GM19463 (cell line): ENCODE measurements at regions not wholly inside any gene's neighbourhood (a gene's known extent, or its start where the extent isn't known, plus 50 kb on each side); places are given as distances from the start of the nearest gene placed in this dataset.

Source experiments
- ATAC-seq: cut with Tn5 transposase; IDR thresholded peaks from one replicate; pipeline ENCODE4 v1.9.1; 2021; ENCODE audit warnings: mild to moderate bottlenecking, moderate library complexity; ENCODE audit not compliant: unreplicated experiment

DNA sequence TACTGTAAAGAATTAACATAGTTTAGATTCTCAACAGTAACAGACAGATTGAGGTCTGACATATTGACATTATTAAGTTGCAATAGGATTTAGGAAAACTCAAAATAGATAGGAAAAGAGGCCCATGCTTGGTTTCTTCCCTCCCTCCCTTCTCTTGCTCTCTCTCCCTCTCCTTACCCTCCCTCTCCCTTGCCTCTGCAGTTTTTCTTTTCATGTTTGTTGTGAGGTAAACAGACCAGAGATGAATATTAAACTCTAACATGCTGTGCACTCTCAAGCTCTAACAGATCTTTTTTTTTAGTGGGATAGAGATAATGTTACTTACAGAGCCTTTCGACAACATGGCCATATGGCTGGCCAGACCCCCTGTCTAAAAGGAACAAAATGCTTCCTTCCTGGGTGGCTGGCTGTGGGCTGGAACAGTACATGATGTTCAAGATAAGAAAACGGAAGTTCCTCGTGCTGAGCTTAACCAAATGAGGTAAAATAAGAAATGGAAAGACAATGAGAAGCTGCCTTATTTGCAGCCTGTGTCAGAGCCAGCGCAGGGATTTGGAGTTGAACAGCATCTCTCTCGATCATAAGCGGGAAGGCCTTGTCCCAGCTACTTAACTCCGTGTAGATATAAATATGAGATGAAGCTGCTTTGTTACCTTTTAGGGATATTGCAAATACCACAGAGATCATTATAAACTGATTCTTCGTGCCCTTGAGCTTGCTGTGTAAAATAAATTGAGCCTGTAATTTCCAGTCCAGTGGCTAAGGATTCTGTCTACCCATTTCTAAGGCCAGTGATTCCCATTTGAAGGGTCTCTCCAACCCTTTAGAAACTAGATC, 391.9 kb upstream of the NPVF start:
- ATAC-seq: no peak

DNA sequence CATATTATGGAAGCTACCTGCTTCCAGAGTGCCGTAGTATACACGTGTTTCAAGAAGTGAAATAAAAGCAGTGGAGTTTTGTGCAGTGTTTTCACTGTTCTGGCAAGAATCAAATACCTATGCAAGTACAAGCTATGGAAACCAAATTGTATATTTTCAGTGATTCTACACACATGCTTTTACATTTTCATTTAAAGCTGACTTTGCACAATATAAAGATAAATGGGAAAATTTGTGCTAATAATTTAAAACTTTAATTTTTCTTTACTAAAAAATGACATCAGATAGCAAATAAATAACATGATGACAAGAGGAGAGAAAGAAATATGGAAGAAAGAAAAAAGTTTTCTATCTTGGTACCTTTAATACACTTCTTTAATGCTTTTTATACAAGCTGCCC, 393.7 kb upstream of the NPVF start:
- ATAC-seq: no peak

DNA sequence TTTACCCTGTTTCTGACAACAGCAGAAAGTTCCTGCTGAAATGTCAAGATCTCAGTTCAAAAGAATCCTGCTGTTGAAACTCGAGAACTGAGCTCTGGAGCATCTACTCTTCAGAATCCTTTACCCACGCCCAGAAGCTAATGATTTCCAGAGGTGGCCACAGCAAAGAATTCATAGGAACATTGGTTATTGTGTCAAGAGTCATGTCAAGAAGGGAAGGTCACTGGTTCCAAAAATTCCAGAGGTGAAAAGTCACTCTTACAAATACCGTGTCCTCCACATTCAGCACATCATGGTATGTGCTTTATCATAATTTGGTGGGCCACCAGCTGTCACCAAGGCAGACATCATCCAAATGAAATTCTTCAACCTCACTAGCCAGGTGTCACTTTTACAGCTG, 394.4 kb upstream of the NPVF start:
- ATAC-seq: no peak

DNA sequence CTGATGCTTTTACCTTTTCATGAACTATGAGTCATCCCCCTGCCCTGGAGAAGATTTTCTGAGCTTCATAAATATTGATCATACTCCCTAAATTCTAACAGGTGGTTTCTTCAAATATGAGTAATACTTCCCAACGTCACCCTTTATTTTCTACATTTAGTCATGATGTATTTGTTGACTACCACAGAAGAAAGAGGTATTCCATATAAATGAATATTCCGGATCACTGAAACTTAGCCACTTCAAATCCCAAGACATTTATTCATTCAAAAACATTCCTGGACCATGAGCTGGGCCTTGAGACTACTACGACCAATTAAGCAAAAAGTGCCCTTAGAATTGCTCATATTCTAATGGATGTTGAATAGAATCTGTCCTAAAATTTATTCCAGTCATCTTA, 395.8 kb upstream of the NPVF start:
- ATAC-seq: no peak

DNA sequence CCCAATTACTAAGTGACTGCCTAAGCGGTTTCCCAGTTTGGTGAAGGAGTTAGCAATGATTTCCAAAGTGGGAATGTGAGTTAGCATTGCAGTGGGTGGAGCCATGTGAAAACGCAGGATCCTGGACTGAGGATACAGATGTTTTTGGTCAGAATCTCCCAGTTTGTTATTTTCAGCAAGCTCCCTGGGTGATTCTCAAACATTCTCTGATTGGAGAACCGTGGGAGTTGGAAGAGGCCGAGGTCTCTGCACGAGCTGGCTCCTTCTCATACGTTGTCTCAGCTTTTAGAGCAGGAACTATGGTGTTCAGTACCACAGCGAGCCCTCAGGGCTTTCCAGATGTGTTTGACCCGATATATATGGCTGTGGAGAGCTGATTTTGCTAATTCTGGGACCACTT, 396.5 kb upstream of the NPVF start:
- no peak for ATAC-seq

DNA sequence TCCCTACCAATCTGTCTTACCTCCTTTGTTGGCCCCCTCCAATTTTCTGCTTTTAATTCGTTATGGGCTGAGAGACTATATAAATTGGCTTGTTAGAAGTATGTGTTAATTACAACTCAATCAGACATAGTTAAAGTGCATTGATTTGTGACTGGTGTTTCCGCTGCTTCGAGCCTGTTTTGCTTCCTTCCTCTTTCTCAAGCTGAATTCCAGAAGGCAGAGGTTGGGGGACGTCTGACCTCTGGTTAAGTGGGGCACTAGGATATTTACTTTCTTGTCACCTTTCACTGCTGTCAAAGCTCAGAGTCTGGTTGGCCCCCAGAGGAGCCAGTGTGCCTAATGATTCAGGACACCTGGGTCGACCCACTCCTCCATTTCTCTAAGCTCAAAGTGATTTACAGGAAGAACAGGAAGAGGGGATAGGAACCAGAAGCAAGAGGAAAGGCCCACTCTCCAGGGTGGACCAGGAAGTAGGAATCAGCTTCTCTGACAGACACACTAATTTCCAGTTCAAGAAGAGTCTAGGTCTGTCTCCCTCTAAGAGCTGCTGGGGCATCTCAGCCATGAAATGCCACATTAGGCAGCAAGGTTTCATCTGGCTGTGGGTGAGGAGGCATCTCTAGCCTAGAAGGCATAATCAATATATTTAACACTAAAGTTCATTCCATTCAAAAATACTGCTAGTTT, 397.2 kb upstream of the NPVF start:
- ATAC-seq: no peak

DNA sequence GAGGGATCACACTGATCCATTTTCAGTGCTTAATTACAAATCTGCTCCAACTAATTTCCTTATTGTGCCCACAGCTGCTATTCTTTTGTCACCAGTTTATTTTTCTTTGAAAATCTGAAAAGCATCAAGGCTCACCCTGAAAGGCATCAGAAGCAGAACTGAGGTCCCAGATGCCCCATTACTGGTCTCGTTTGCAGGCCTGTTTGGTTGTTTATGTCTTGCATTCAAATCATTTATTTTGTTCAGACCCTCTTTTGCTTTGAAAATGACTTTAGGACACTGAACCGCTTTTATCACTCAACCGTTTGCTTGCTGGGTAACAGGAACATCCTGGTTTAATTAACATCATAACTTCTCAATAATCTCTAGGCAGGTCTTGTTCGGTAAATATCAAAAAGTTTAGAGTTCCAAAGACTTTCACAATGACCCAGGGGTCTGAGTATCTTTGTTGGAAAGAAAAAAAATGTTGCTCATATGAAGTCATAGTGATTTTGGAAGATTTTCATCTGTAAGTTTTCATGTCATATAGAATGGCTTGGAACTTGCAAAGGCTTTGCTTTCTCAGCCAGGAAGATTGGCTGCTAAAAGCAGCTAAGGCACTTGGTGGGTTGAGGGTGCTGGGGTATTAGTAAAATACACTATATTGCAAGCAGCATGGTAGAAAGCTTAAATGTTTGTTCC, 398.3 kb upstream of the NPVF start:
- no peak for ATAC-seq

DNA sequence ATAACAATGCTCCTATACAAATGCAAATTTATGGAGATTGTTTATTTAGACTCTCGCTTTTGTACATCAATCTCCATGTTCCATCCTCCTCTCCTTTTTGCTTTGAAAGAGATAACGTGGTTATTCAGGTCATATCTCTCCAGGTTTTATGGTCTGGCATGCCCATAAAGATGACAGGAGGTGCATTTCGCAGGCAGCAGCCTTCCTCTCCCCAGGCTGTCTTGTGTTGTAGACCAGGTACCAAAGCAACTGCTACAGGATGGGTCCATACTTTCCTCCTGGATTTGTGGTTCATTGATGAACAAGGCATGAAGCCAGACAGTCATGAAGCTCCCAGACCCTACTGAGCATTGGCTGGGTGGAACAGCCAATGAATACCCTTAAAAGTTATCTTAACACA, 400.2 kb upstream of the NPVF start:
- ATAC-seq: no peak

DNA sequence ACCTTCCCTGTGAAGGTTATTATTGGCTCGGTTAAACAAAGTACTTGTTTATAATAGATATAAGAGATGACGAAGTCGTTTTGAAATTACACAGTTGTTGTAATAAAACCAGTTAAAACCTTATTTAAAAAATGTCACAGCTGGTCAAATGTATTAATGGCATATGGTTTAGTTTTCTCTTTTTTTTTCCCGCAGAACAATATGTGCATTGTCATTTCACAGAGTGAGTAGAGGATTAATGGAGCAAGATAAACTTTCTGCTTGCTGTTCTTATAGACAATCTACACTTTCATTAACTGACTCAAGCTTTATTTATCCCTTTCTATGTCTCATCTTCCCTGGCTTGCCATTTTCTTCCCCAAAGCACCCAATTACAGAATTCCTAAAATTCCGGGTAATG, 404.3 kb upstream of the NPVF start:
- no peak for ATAC-seq

DNA sequence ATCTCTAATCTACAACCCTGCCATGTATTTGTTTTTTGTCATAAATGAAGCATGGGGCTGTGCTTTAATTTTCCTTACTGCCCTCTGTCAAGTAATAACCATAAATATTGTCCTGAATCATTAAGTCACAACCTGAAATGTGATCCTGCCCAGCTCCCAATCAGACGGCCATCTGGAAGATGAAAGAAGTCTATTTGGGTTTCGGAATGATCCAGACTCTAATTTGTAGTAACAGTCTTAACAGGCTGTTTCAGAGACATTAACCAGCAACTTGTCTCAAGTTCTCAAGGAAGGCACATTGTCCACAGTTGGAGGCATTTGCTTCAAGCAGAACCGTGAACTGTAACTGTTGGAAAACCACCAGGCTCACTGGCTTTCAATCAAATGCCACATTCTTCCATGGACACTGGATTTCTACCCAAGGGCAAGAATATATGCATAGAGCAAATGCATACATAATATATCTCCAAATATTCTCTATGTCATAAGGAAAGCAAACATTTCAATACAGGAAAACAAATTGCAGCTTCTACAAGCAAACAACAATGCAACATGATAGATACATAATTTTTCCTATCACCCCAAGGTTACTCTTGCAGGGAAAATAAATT, 405.2 kb upstream of the NPVF start:
- ATAC-seq: no peak

DNA sequence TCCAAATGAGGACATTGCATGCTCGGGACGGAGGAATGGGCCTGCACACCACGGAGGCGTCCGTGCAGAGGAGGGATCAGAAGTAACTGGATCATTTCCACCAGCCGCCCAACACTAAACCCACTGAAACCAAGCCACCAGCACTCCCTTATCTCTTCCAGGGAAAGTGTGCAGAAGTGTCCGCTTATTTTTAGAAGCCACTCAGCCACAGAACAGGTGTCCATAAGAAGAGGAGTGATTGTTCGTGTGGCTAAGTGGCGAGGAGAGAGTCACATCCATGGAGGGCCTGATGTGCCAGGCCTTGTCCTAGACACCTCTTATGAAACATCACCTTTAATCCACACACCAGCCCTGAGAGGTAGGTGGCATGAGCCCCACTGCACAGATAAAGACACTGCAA, 407.9 kb upstream of the NPVF start:
- no peak for ATAC-seq

DNA sequence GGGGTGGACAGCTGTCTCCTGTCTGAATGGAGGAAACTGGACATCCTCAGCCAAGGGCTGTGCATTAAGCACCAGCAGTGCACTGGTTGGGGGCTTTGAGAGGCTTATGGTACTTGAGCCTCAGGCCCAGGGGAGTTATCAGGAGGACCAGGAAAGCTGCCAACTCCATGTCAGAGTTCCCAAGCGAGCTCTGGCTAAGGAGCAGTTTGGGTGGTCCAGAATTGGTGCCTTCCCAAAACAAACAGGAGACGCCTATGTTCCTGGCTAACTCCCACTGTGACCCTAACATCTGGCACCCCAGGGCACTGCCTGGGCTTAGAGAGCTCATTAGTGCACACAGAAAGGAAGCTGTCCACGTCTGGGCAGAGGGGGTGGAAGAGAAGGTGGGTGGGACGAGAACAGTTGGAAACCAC, 408.6 kb upstream of the NPVF start:
- ATAC-seq: no peak

DNA sequence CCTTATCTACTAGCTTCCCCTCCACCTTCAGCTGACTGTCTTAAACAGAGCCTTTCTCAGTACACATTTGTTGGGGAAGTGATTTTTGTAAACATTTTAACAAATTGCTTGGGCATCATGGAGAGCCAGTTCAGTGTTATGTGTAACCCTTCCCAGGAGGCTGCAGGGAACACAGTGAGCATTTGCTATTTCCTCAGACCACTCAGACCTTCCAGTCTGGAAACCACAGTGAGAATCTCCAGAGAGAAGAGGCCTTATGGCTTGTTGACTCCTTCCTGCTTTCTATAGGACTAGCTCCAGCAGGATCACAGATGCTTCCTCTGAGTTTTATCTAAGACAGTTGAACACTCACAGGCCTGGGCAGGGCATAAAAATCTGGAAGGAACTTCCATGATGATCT, 409.8 kb upstream of the NPVF start:
- no peak for ATAC-seq

DNA sequence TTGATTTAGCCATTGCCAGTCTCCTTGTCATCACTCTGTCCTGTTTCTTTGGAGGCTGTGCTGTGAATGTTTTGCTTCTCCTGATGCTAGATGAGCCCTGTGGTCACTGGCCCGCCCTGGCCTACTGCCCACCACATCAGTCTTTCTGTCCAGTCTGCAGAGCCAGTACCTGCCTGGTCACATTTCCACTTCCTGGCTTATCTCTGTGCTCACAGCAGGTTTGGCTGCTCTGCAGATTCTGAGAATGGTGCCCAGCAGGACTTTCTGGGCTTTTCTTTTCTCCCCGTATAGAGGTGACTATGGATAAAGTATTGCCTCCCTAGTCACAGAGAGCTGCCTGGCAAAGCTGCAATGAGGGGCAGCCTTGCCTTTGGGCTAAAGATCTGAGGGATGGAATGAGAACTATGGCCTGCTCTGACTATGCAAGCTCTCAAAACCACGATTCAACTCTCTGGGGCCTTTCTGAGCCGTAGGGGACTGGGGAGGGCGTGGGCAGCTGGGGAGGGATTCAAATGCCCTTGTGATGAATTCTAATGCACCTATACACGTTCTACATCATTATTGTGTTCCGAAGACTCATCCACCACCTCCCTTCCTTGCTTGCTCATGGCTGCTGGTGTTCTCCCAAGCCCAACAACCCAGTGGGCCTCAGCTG, 410.4 kb upstream of the NPVF start:
- ATAC-seq: no peak

DNA sequence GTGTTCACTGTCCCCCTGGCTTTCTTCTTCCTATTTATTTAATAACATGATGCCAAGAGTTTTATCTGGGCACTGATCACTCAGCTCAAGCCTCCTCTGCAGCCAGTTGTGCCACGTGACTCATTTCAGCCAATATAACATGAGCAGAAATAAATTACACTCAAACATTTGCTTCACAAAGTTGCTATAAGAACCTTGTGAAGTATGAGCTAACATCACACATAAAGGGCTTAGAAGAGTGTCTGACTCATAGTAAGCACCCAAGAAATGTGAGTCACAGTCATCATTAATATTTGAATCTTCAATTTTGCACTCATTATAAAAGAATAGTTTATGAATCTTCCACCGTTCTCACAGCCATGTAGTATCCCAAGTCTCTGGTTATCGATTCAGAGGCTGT, 414.6 kb upstream of the NPVF start:
- no peak for ATAC-seq

DNA sequence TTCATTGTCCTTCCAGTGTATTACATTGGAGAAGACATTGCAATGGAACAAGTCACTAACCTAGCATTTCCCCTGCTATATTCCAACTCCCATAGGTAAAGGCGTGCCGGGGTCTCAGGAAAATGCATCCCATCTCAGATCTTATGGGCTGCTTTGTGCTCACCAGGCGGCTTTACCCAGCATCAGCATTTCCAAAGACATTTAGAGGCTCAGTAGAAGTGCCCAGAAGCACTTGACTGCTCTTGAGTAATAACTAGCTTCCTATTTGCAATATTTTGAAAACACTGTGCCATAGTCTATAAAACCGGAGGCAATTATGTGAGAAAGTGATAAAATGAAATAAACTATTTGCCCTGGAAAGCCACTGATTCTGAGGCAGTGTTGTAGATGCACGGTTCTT, 415.0 kb upstream of the NPVF start:
- no peak for ATAC-seq

DNA sequence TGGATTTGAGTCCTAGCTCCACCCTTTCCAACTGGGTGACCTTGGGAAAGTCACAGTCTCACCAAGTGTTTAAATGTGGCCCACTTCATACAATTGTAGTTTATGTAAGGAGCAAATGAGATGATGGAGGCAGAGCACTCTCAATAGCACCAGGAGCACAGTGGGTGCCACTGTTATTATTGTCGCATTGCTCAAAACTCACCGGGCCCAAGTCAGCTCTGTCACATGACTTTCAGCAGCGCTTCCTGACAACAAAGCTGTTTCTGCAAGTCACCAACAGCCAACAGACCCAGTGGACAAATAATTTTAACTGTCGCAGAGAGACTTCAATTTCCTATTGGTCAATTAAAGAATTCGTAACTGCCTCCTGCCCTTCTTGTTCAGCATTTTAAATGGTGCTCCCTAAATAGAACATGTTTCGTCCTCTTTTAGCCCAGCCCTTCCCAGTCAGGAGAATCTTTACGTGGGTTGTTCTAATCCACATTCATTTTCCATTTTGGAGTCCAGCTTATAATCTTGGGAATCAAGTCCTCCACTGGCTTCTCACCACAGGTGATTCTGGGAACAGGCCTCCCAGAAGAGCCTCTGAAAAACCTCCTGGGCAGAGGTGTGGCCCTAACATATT, 415.6 kb upstream of the NPVF start:
- ATAC-seq: no peak

DNA sequence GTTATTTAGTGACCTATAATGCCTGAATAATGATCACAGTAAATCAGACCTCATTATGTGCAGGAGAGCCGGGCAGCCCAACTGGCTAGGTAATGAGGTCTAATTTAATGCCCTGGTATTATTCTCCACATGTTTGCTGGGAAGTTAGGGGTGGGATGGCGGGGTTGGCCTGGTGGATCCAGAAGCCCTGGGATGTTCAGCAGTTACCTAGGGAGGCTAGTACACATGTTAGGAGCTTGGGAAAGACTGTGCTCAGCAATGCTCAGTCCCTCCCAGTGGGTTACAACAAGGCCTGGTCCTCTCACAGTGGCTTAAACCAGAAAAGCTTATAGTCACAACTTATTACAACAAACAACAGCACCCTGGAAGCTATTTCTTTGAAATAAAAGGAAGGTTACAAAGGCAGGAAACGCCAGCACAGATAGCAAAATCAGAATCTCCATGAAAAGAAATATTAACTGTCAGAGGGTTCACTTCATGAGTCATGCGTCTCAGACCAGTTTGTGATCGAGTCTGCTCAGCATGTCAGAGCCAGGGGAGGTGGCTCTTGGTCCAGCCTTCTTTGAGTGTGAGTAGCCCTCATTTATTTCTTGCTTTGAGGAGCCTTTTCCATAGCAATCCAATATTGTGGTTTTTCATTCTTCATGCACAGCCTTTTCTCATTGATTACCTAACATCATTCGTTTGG, 418.6 kb upstream of the NPVF start:
- no peak for ATAC-seq

DNA sequence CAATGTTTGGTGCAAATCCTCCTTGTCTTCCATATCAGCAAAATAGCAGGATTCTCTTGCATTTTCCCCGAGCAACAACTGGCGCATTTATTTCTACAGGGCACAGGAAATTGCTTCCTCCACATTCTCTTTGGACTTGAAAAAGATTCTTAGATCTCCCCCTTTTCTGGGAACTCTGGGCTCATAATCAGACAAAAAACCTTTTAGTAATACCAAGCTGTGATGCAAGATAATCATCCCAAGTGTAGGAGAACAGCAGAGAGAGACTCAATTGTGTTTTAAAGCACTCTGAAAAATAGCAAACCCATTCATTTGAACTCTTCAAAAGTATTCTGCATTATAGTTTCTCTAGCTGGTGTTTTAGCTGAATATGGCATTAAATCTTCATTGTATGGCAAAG, 419.6 kb upstream of the NPVF start:
- ATAC-seq: no peak

DNA sequence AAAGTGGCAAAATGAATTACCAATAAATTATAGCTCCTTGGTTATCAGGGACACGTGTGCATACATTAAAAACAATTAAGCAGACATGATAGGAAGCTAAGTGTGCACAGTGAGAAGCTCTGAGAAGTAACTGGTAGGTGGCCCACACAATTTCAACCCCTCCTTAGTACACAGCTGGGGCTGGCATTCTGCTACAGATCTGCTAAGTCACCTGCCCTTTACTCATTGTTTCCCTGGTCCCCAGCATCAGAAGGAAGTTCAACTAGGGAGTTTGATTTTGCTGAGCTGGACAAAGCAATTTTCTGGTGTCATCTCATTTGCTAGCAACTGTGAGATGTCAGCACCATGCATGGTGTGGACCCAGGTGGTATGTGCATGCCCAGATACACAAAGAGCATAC, 424.1 kb upstream of the NPVF start:
- no peak for ATAC-seq
